Lower leg skin (tissue), 3 donors: ENCODE measurements at regions not wholly inside any gene's neighbourhood (a gene's known extent, or its start where the extent isn't known, plus 50 kb on each side); places are given as distances from the start of the nearest gene placed in this dataset.

Experiments used
- POLR2A ChIP-seq, 2 donors: fragments of 450-650 bp; IDR thresholded peaks; one replicate each; pipeline ENCODE4 v1.6.1; 2016 to 2017; ENCODE audit warnings: antibody characterized with exemption in 2 of 2, mild to moderate bottlenecking in 1 of 2, moderate library complexity in 1 of 2
- TF ChIP-seq, protein P1 (sequence below), 3 donors: fragments of 450-650 bp; IDR thresholded peaks; one replicate each; pipeline ENCODE4 v1.5.1; 2016; ENCODE audit warnings: antibody characterized with exemption in 3 of 3, mild to moderate bottlenecking in 3 of 3, moderate library complexity in 2 of 3

DNA sequence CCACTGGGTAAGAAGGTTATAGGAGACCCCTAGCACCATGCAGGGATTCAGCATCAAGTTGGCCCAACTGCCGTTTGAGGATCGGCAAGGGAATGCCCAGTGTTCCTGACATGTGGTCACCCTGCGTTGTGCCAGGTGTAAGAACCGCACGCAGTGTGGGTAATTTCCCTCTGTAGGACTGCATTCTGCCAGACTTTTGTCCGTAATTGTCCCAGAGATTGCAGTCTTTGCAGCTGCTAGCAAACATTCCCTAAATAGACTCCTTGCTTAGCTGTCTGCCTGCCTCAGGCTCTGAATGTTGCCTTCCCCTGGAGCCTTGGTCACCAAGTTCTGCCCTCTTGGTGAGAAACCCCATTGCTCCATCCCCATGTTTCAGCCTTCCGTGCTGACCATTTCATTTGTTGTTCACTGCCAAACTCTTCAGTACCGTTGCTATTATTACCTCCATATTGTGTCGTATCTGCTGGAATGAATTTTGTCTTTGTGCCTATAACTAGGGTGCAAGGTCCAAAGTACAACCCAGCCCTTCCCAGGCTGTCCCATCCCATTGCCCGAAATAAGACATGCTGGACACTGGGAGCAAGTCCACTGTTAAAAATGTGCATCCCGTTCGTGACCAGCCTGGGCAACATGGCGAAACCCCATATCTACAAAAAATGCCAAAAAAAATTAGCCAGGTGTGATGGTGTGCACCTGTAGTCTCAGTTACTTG is 53.8 kb upstream of the USP9X start:
- TF ChIP-seq, protein P1, sequence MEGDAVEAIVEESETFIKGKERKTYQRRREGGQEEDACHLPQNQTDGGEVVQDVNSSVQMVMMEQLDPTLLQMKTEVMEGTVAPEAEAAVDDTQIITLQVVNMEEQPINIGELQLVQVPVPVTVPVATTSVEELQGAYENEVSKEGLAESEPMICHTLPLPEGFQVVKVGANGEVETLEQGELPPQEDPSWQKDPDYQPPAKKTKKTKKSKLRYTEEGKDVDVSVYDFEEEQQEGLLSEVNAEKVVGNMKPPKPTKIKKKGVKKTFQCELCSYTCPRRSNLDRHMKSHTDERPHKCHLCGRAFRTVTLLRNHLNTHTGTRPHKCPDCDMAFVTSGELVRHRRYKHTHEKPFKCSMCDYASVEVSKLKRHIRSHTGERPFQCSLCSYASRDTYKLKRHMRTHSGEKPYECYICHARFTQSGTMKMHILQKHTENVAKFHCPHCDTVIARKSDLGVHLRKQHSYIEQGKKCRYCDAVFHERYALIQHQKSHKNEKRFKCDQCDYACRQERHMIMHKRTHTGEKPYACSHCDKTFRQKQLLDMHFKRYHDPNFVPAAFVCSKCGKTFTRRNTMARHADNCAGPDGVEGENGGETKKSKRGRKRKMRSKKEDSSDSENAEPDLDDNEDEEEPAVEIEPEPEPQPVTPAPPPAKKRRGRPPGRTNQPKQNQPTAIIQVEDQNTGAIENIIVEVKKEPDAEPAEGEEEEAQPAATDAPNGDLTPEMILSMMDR (IDR thresholded peaks at IDR 0.05), result no peak
- no peak for TF ChIP-seq POLR2A (IDR thresholded peaks at IDR 0.05)
